Heart right ventricle (tissue), 16 donors: ENCODE measurements at regions not wholly inside any gene's neighbourhood (a gene's known extent, or its start where the extent isn't known, plus 50 kb on each side); places are given as distances from the start of the nearest gene placed in this dataset.

Source experiments
- ATAC-seq, 8 donors: fragments of 200-7000 bp; cut with Tn5 transposase; one replicate each; pipeline ENCODE4 v1.9.1; 2020; ENCODE audit warnings: mild to moderate bottlenecking in 8 of 8, moderate library complexity in 8 of 8, moderate number of reproducible peaks in 1 of 8
- DNase-seq, 2 donors: peaks; one replicate each; pipeline ENCODE4 v3.0.0-alpha.2; 2020
- H3K27ac ChIP-seq, 10 donors: fragments of 200-600 bp; sonication (generic) in 2 of 10; one replicate each; pipeline versions ENCODE4 v1.5.0 to v1.8.0; 2020 to 2022; ENCODE audit warnings: mild to moderate bottlenecking in 3 of 10
- H3K27me3 ChIP-seq, 7 donors: fragments of 200-600 bp; one replicate each; pipeline ENCODE4 v1.8.0; 2021 to 2022; ENCODE audit warnings: mild to moderate bottlenecking in 2 of 7
- H3K36me3 ChIP-seq, 9 donors: fragments of 200-600 bp; sonication (generic) in 1 of 9; one replicate each; pipeline versions ENCODE4 v1.5.0 to v1.8.0; 2020 to 2022; ENCODE audit warnings: mild to moderate bottlenecking in 2 of 9
- H3K4me1 ChIP-seq, 9 donors: fragments of 200-600 bp; sonication (generic) in 1 of 9; one replicate each; pipeline versions ENCODE4 v1.5.0 to v1.8.0; 2020 to 2022; ENCODE audit warnings: mild to moderate bottlenecking in 4 of 9
- H3K4me3 ChIP-seq, 10 donors: fragments of 200-600 bp; sonication (generic) in 2 of 10; one replicate each; pipeline versions ENCODE4 v1.5.0 to v1.8.0; 2020 to 2022; ENCODE audit warnings: mild to moderate bottlenecking in 7 of 10, moderate library complexity in 2 of 10
- H3K9me3 ChIP-seq, 11 donors: fragments of 200-600 bp in 10 of 11; sonication (generic) in 2 of 11; one replicate each; pipeline versions ENCODE4 v1.5.0 to v1.8.0; 2013 to 2022; ENCODE audit warnings: mild to moderate bottlenecking in 2 of 11, control low read depth in 1 of 11, moderate library complexity in 1 of 11
- CTCF ChIP-seq, 9 donors: fragments of 200-600 bp; sonication (generic) in 2 of 9; IDR thresholded peaks; one replicate each; pipeline versions ENCODE4 v1.5.0 to v1.8.0; 2021 to 2022; ENCODE audit warnings: antibody characterized with exemption in 9 of 9, mild to moderate bottlenecking in 5 of 9, moderate library complexity in 1 of 9
- WGBS, 2 donors: extraction: QIAGEN DNeasy Blood & Tissue Kit; methylation state at CpG; one replicate each; pipeline ENCODE4 v1.1.7; 2013; ENCODE audit warnings: inconsistent platforms in 1 of 2; 5-methylcytosine and 5-hydroxymethylcytosine counted together
- intact Hi-C, 10 donors: fragments of 100-400 bp; cut with DNase I; formaldehyde crosslinking; loops; one replicate each; pipeline versions ENCODE4 v1.11.1 to v1.14.2; 2022
- donor health status: Arrhythmogenic right ventricular cardiomyopathy.
- donor health status: ischemic (EF 13 %, LVEDD 7.1; RV severe dilation, severe dysfunction).
- donor health status: healthy with polysubstance abuse.
- donor health status: DM: no; HTN: yes; CAD: no.
- donor health status: DM: no; HTN: no; CAD: no.
- donor health status: ischemic (EF 25% LVEDD 6.9; RV normal size, moderate dysfunction).
- donor health status: ischemic (EF 25% LVEDD 5.7; RV mildly dilated, moderate dysfunction).
- donor health status: healthy.
- donor health status: DM: yes; HTN: yes; CAD: no.
- donor health status: Ischemic cardiomyopathy.
- donor health status: ischemic (EF 35%, LVEDD 5.7; RV mildly dilated, moderate dysfunction).
- donor health status: nonischemic (EF 11% LVEDD 7.7; RV severe dilation, severe dysfunction).
- donor health status: DM: yes; HTN: yes; CAD: no.
- donor health status: PGD.
- donor health status: ischemic (EF 29% LVEDD 5.4; RV normal size, mild dysfunction).
- donor health status: nonischemic (EF 23%, LVEDD 6.1; RV moderate dilation, normal function).

- no peak for ATAC-seq
- H3K36me3 ChIP-seq = no peaks in the 10 kb centered on the region
- no peaks in the 10 kb centered on the region for H3K27me3 ChIP-seq
- H3K4me1 ChIP-seq = peaks cover 0 to 43% (median 18%) of the 10 kb centered on the region in 9 donors
- DNase-seq = no peak
- intact Hi-C loops = no loop called here
- no peaks in the 10 kb centered on the region for H3K9me3 ChIP-seq
- WGBS, 2 donors = 63 to 66% methylated on average over 3 of the region's 3 CpGs
- TF ChIP-seq CTCF (IDR thresholded peaks at IDR 0.05) = no peak
- no peak overlapping the region for H3K4me3 ChIP-seq
- H3K27ac ChIP-seq = no peak overlapping the region
These were observed 73.4 kb downstream of the NTMT2 start for GRCh38 chr1:170219163-170219562.

GRCh38 chr1:170221031-170221430, 75.3 kb downstream of the NTMT2 start:
- Histone ChIP-seq H3K36me3 (no peaks in the 10 kb centered on the region), H3K4me1 (peaks cover 0 to 33% (median 13%) of the 10 kb centered on the region in 9 donors), H3K9me3 (no peaks in the 10 kb centered on the region), H3K27ac (peak overlapping the region in 6 of 10 donors; percentile 4 to 65 (median 22)), H3K27me3 (no peaks in the 10 kb centered on the region), H3K4me3 (no peak overlapping the region)
- WGBS, 2 donors = 40% methylated on average over 2 of the region's 2 CpGs
- peak; percentile 60 to 87 (median 78) for ATAC-seq
- intact Hi-C loops = no loop called here
- peak in 1 of 2 donors; percentile 36 for DNase-seq
- no peak for TF ChIP-seq CTCF (IDR thresholded peaks at IDR 0.05)

DNA sequence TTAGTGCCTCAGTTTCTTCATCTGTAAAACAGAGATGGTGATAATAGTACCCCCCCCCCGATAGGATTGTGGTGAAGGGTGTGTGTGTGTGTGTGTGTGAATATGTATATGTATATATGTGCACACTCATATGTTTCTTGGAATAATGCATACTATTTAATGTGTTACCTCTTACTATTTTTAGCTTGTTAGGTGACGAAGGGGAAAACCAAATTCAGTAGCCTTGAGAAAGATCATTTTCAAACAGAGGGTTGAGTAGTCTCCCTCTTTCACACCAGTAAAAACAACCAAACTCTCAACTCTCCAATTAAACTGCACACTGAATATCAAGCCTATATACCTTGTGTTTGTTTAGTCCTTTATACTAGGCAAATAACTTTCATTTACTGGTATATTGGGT, 75.7 kb downstream of the NTMT2 start:
- H3K9me3 ChIP-seq = no peaks in the 10 kb centered on the region
- peaks cover 0 to 33% (median 13%) of the 10 kb centered on the region in 9 donors for H3K4me1 ChIP-seq
- no peak overlapping the region for H3K4me3 ChIP-seq
- H3K27ac ChIP-seq = peak overlapping the region in 5 of 10 donors; percentile 4 to 65 (median 29)
- no peaks in the 10 kb centered on the region for H3K36me3 ChIP-seq
- ATAC-seq = peak in 1 of 8 donors; percentile 17
- no peak for DNase-seq
- 76 to 84% methylated on average over 2 of the region's 2 CpGs for WGBS, 2 donors
- intact Hi-C loops = no loop called here
- no peaks in the 10 kb centered on the region for H3K27me3 ChIP-seq
- TF ChIP-seq CTCF (IDR thresholded peaks at IDR 0.05) = no peak

DNA sequence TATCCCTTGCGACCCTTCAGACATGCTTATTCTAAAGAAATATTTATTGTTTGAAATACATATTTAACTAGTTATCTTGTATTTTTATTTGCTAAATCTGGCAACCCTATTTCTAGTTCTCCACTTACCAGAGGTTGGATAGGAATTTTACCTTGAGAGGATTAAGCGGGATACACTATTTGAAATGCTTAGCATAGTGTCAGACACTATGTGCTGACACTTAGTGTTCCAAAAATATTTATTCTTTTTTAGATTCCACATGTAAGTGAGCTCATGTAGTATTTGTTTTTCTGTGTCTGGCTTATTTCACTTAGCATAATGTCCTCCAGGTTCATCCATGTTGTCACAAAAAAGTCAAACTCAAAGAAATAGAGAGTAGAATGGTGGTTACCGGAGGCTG, 78.7 kb downstream of the NTMT2 start:
- ATAC-seq = peak in 3 of 8 donors; percentile 55 to 73 (median 62)

More for the DNA sequence above, 78.7 kb downstream of the NTMT2 start:
- intact Hi-C loops = no loop called here
- DNase-seq = no peak
- no peaks in the 10 kb centered on the region for H3K27me3 ChIP-seq
- WGBS, 2 donors = 48 to 69% methylated on average over 3 of the region's 3 CpGs
- TF ChIP-seq CTCF (IDR thresholded peaks at IDR 0.05) = no peak
- peaks cover 0 to 24% (median 10%) of the 10 kb centered on the region in 9 donors for H3K4me1 ChIP-seq
- no peaks in the 10 kb centered on the region for H3K36me3 ChIP-seq
- peak overlapping the region in 5 of 10 donors; percentile 12 to 77 (median 58) for H3K27ac ChIP-seq
- no peak overlapping the region for H3K4me3 ChIP-seq
- no peaks in the 10 kb centered on the region for H3K9me3 ChIP-seq
